ENCODE measurements at regions not wholly inside any gene's neighbourhood (a gene's known extent, or its start where the extent isn't known, plus 50 kb on each side); places are given as distances from the start of the nearest gene placed in this dataset.

DNA sequence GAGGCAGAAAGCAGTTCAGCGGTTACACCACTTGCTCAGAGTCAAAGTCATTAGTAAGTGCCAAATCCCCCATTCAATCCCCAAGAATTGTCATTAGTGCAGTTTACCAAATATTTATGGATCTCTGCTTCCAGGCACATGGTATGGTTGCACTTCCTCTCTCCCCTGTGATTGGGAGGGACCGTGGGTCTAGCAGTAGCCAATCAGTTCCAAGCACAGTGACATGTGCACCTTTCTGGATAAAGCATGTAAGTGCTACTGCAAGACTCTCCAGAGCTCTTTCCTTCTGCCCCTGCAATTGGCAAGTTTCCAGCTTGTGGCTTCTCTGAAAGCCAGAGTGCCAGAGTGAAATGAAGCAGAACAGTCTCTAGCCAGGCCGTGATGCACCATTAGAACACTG is 85.3 kb upstream of the FLRT2 start:
- Histone ChIP-seq H3K4me1 (ENCODE audit: control insufficient read depth, insufficient read depth, low read length) (no peaks in the 10 kb centered on the region; the same call in 1 of the 2 replicates), H3K27ac (ENCODE audit: extremely low read depth, low read depth, low read length) (no peak overlapping the region), H3K4me3 (ENCODE audit: low read depth, low read length) (no peak overlapping the region), H3K36me3 (ENCODE audit: control insufficient read depth in 2 of 2, insufficient read depth in 1 of 2, low read length in 2 of 2) (no peaks in the 10 kb centered on the region), H3K9me3 (ENCODE audit: control insufficient read depth, insufficient read depth, low read depth, low read length) (no peaks in the 10 kb centered on the region)
- TF ChIP-seq ZNF24 (tag by site-specific recombination; IDR thresholded peaks at IDR 0.05) (no peak), HOXC10 (CRISPR knock-in tag; IDR thresholded peaks at IDR 0.05) (no peak), ZNF639 (tag by site-specific recombination; IDR thresholded peaks at IDR 0.05) (no peak), ZBTB26 (tag by site-specific recombination; optimal IDR thresholded peaks at IDR 0.05) (no peak), ZEB2 (tag by site-specific recombination; IDR thresholded peaks at IDR 0.05) (no peak), ZNF785 (tag by site-specific recombination; IDR thresholded peaks at IDR 0.05) (no peak), ZBTB49 (tag by site-specific recombination; IDR thresholded peaks at IDR 0.05; ENCODE audit: low read depth) (no peak), ZNF555 (tag by site-specific recombination; conservative IDR thresholded peaks at IDR 0.05) (no peak), ZNF121 (tag by site-specific recombination; IDR thresholded peaks at IDR 0.05) (no peak), ZNF670 (tag by site-specific recombination; IDR thresholded peaks at IDR 0.05; ENCODE audit: low read depth) (no peak), ZNF416 (tag by site-specific recombination; IDR thresholded peaks at IDR 0.05) (no peak), ZNF175 (tag by site-specific recombination; IDR thresholded peaks at IDR 0.05) (no peak), ZSCAN23 (tag by site-specific recombination; IDR thresholded peaks at IDR 0.05) (no peak), ZFP69B (tag by site-specific recombination; IDR thresholded peaks at IDR 0.05) (no peak), ZNF292 (tag by site-specific recombination; IDR thresholded peaks at IDR 0.05; ENCODE audit: borderline replicate concordance, low read depth) (no peak), OSR2 (tag by site-specific recombination; IDR thresholded peaks at IDR 0.05) (no peak), ZNF624 (tag by site-specific recombination; IDR thresholded peaks at IDR 0.05) (no peak)
- TF ChIP-seq, protein P1, sequence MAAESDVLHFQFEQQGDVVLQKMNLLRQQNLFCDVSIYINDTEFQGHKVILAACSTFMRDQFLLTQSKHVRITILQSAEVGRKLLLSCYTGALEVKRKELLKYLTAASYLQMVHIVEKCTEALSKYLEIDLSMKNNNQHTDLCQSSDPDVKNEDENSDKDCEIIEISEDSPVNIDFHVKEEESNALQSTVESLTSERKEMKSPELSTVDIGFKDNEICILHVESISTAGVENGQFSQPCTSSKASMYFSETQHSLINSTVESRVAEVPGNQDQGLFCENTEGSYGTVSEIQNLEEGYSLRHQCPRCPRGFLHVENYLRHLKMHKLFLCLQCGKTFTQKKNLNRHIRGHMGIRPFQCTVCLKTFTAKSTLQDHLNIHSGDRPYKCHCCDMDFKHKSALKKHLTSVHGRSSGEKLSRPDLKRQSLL (tag by site-specific recombination; IDR thresholded peaks at IDR 0.05), result no peak
- ChIA-PET CTCF (no interaction called here), POLR2A (no interaction called here)

- CTCF ChIA-PET, result interaction anchor here (0.7 kb wide), 1 partner anchor 10 kb away, joined by 3 read pairs; no protein-coding TSS in a partner anchor
- Histone ChIP-seq H3K4me3 (ENCODE audit: low read depth, low read length) (no peak overlapping the region), H3K4me1 (ENCODE audit: control insufficient read depth, insufficient read depth, low read length) (no peaks in the 10 kb centered on the region; the same call in 1 of the 2 replicates), H3K9me3 (ENCODE audit: control insufficient read depth, insufficient read depth, low read depth, low read length) (no peaks in the 10 kb centered on the region), H3K36me3 (ENCODE audit: control insufficient read depth in 2 of 2, insufficient read depth in 1 of 2, low read length in 2 of 2) (no peaks in the 10 kb centered on the region), H3K27ac (ENCODE audit: extremely low read depth, low read depth, low read length) (no peak overlapping the region)
- POLR2A ChIA-PET, result no interaction called here
- TF ChIP-seq MEIS1 (CRISPR knock-in tag; IDR thresholded peaks at IDR 0.05; ENCODE audit: borderline replicate concordance) (no peak), ZNF596 (tag by site-specific recombination; IDR thresholded peaks at IDR 0.05) (no peak), ZNF341 (tag by site-specific recombination; IDR thresholded peaks at IDR 0.05; ENCODE audit: low read depth) (no peak), FEZF1 (tag by site-specific recombination; IDR thresholded peaks at IDR 0.05) (no peak), ZNF175 (tag by site-specific recombination; IDR thresholded peaks at IDR 0.05) (no peak), SP7 (tag by site-specific recombination; IDR thresholded peaks at IDR 0.05) (no peak), ZNF585B (tag by site-specific recombination; IDR thresholded peaks at IDR 0.05) (no peak), SCRT2 (tag by site-specific recombination; IDR thresholded peaks at IDR 0.05) (no peak), ZNF280C (tag by site-specific recombination; IDR thresholded peaks at IDR 0.05) (no peak)
- TF ChIP-seq, protein P2, sequence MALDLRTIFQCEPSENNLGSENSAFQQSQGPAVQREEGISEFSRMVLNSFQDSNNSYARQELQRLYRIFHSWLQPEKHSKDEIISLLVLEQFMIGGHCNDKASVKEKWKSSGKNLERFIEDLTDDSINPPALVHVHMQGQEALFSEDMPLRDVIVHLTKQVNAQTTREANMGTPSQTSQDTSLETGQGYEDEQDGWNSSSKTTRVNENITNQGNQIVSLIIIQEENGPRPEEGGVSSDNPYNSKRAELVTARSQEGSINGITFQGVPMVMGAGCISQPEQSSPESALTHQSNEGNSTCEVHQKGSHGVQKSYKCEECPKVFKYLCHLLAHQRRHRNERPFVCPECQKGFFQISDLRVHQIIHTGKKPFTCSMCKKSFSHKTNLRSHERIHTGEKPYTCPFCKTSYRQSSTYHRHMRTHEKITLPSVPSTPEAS (tag by site-specific recombination; IDR thresholded peaks at IDR 0.05), result no peak
Measured at GRCh38 chr14:85445151-85445795, 84.7 kb upstream of the FLRT2 start.
